ENCODE measurements at regions not wholly inside any gene's neighbourhood (a gene's known extent, or its start where the extent isn't known, plus 50 kb on each side); places are given as distances from the start of the nearest gene placed in this dataset.

DNA sequence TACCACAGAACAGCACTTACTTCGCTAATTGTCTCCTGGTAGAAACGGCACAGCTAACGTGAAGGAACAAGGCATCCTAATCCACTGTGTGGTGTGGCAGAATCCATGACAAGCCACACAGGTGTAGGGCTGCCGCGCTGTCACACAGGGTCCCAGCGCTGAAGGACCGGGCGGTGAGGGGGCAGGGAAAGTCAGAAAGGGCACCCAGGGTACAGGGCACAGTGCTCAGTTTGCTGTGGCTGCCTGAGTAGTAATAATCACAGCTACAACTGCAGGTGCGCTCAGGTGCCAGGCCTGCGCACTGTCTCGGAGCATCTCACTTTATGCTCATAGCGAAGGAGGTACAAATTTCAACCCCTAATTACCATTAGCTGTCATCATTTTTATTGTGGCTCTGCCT lies 55.2 kb upstream of the CAB39 start:
- no peak for DNase-seq (ENCODE audit: low read depth)
- H3K4me3 ChIP-seq (ENCODE audit: low read depth, low read length), result no peak overlapping the region
- no peak for TF ChIP-seq CTCF (IDR thresholded peaks at IDR 0.05; ENCODE audit: insufficient read depth, low read length)

DNA sequence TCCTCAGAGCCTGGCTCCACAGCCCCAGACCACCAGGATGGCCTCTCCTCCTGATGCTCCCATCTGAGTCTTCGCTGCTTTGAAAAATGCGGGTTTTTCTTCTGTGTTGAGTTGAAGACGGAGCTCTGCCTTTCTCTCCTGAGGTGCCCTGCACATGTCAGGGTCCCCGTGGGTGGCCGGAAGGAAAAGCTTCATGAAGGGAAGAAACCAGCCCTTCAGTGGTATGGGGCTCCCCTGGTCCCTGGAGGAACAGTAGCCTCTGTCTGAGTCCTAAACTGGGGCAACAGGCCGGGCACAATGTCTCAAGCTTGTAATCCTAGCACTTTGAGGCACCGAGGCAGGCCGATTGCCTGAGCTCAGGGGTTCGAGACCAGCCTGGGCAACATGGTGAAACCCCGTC lies 54.7 kb upstream of the CAB39 start:
- TF ChIP-seq CTCF (IDR thresholded peaks at IDR 0.05; ENCODE audit: insufficient read depth, low read length), result no peak
- no peak overlapping the region for H3K4me3 ChIP-seq (ENCODE audit: low read depth, low read length)
- DNase-seq (ENCODE audit: low read depth), result no peak

- no peak overlapping the region for H3K4me3 ChIP-seq (ENCODE audit: low read depth, low read length)
- DNase-seq (ENCODE audit: low read depth), result no peak
- no peak for TF ChIP-seq CTCF (IDR thresholded peaks at IDR 0.05; ENCODE audit: insufficient read depth, low read length)
Measured at GRCh38 chr2:230658577-230658876, 54.1 kb upstream of the CAB39 start.

DNA sequence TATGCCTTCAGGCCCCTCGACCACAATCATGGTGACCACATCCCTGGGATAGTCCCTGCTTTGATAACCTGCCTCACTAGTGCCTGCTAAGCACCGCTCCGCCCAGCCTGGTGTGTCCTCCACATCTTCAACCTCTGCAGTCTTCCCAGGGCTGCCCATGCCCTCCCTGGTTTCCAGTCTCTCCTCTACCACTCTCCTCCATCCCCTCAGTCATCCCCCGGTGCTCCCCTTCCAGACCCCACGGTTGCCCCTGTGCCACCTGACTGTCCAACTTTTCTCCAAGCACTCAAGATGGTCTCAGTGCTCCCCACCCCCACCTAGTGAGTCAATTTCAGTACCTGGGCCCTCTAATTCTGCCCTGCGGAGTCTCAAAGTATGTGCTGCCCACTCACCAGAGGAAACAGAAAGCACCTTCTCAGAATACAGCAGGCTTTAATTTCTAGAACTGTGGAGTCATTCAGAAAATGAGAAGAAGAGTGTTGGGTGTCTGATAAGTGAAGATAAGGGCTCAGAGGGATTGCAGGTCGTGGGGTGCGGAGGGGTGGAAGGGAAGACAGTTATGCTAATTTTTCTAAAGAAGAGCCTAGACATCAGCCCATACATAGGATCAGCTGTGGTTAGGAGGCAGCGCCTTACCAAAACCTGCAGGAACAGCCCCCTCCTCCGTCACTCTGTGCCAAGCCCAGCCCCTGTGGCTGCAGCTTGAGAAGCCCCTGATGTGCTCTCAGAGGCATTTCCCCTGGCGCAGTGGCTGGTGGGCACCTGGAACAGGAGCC lies 53.6 kb upstream of the CAB39 start:
- DNase-seq (ENCODE audit: low read depth), result no peak
- TF ChIP-seq CTCF (IDR thresholded peaks at IDR 0.05; ENCODE audit: insufficient read depth, low read length), result no peak

GRCh38 chr2:230660294-230661060 lies 52.2 kb upstream of the CAB39 start:
- DNase-seq (ENCODE audit: low read depth), result no peak
- TF ChIP-seq CTCF (IDR thresholded peaks at IDR 0.05; ENCODE audit: insufficient read depth, low read length), result no peak
- no peak overlapping the region for H3K4me3 ChIP-seq (ENCODE audit: low read depth, low read length)

More for the DNA sequence above, 53.6 kb upstream of the CAB39 start:
- H3K4me3 ChIP-seq (ENCODE audit: low read depth, low read length), result no peak overlapping the region

GRCh38 chr2:230661072-230661957 lies 51.3 kb upstream of the CAB39 start:
- DNase-seq (ENCODE audit: low read depth), result no peak
- no peak for TF ChIP-seq CTCF (IDR thresholded peaks at IDR 0.05; ENCODE audit: insufficient read depth, low read length)
- no peak overlapping the region for H3K4me3 ChIP-seq (ENCODE audit: low read depth, low read length)
